HepG2 (cell line): ENCODE measurements at regions not wholly inside any gene's neighbourhood (a gene's known extent, or its start where the extent isn't known, plus 50 kb on each side); places are given as distances from the start of the nearest gene placed in this dataset.

Source experiments
- EP300 ChIP-seq, 3 experiments: sonication (generic) in 1 of 3; formaldehyde crosslinking in 1 of 3; IDR thresholded peaks; 2 replicates each; pipeline versions ENCODE4 v1.5.1 to v1.6.1; 2011 to 2020; ENCODE audit warnings: low read depth in 2 of 3, low read length in 2 of 3, borderline replicate concordance in 1 of 3, improper control_type of control experiment in 1 of 3, mild to moderate bottlenecking in 1 of 3, missing genetic modification reagents in 1 of 3, moderate library complexity in 1 of 3
- JUN ChIP-seq: sonication (generic); formaldehyde crosslinking; IDR thresholded peaks from 2 replicates; pipeline ENCODE4 v1.4.0; 2020; ENCODE audit warnings: mild to moderate bottlenecking, missing genetic modification reagents
- KDM5B ChIP-seq: sonication (generic); formaldehyde crosslinking; IDR thresholded peaks from 2 replicates; pipeline ENCODE4 v1.4.0; 2020; ENCODE audit warnings: missing genetic modification reagents, mild to moderate bottlenecking, borderline replicate concordance
- SP1 ChIP-seq, 2 experiments: fragments of 450-650 bp in 1 of 2; sonication (generic) in 1 of 2; formaldehyde crosslinking in 1 of 2; IDR thresholded peaks; 2 replicates each; pipeline versions ENCODE4 v1.4.0 to v1.6.1; 2016 to 2020; ENCODE audit warnings: missing genetic modification reagents in 1 of 2
- SP4 ChIP-seq: sonication (generic); formaldehyde crosslinking; IDR thresholded peaks from 2 replicates; pipeline ENCODE4 v1.8.1; 2023; ENCODE audit warnings: mild to moderate bottlenecking, missing genetic modification reagents
- SRY ChIP-seq: sonication (generic); formaldehyde crosslinking; IDR thresholded peaks from 2 replicates; pipeline ENCODE4 v1.8.0; 2022; ENCODE audit warnings: mild to moderate bottlenecking, missing genetic modification reagents
- ZNF251 ChIP-seq: sonication (generic); formaldehyde crosslinking; IDR thresholded peaks from 2 replicates; pipeline ENCODE4 v1.9.0; 2021; ENCODE audit warnings: mild to moderate bottlenecking, missing genetic modification reagents
- ZNF326 ChIP-seq: sonication (generic); formaldehyde crosslinking; IDR thresholded peaks from 2 replicates; pipeline ENCODE4 v1.4.0; 2020; ENCODE audit warnings: missing genetic modification reagents, borderline replicate concordance
- ZNF7 ChIP-seq: IDR thresholded peaks from 2 replicates; pipeline ENCODE4 v1.6.1; 2016; ENCODE audit warnings: missing biosample characterization, missing genetic modification reagents
- TF ChIP-seq, protein P1 (sequence below): sonication (generic); formaldehyde crosslinking; IDR thresholded peaks from 2 replicates; pipeline ENCODE4 v1.5.0; 2020; ENCODE audit warnings: mild to moderate bottlenecking, missing genetic modification reagents, moderate library complexity
- TF ChIP-seq, protein P2 (sequence below): sonication (generic); formaldehyde crosslinking; IDR thresholded peaks from 2 replicates; pipeline ENCODE4 v1.4.0; 2020; ENCODE audit warnings: missing genetic modification reagents
- TF ChIP-seq, protein P3 (sequence below): sonication (generic); formaldehyde crosslinking; conservative IDR thresholded peaks from 2 replicates; pipeline ENCODE4 v1.4.0; 2020; ENCODE audit warnings: missing genetic modification reagents
- TF ChIP-seq, protein P4 (sequence below): IDR thresholded peaks from 2 replicates; pipeline ENCODE4 v1.6.1; 2012; ENCODE audit warnings: inconsistent platforms
- TF ChIP-seq, protein P5 (sequence below): sonication (generic); formaldehyde crosslinking; conservative IDR thresholded peaks from 2 replicates; pipeline ENCODE4 v1.4.0; 2020; ENCODE audit warnings: mild to moderate bottlenecking, missing genetic modification reagents, moderate library complexity

DNA sequence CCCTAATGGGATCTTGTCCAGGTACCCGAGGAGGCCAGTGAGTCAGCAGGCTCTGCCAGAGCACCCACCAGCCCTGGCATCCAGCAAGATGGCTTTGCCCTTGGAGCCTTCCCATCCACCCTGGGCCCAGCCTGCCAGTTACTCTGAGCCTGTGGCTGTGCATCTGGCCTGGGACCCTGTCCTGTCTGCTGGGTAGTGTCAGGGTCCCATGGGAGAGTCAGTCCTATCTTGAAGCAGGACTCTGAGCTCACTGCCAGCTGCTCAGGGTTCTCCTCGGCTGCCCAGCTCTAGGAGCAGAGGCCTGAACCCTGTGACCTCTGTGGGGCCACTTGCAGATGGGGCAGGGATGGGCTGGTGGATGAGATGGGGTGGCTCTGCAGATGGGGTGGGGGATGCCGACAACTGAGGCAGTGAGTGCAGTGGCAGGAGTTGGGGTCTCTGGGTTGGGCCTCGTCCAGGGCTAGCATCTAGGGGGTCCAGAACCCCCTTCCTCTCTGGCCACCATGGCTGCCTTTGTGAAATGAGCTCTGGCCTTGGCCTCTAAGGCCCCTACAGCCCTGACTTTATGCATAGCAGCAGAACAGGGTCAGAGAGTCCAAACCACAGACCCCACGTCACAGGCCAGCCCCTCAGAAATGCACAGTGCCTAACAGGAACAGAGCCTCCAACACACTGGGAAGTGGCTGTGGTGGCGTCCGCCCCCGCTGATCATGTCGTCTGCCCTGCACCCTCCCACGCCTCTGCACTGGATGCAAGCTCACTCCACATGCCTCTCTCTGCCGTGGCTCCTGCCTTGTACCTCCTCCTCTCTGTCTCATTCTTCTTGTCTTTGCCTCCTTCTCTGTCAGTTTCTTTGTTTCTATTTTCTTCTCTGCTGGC lies 88.1 kb upstream of the RET start:
- TF ChIP-seq, protein P1, sequence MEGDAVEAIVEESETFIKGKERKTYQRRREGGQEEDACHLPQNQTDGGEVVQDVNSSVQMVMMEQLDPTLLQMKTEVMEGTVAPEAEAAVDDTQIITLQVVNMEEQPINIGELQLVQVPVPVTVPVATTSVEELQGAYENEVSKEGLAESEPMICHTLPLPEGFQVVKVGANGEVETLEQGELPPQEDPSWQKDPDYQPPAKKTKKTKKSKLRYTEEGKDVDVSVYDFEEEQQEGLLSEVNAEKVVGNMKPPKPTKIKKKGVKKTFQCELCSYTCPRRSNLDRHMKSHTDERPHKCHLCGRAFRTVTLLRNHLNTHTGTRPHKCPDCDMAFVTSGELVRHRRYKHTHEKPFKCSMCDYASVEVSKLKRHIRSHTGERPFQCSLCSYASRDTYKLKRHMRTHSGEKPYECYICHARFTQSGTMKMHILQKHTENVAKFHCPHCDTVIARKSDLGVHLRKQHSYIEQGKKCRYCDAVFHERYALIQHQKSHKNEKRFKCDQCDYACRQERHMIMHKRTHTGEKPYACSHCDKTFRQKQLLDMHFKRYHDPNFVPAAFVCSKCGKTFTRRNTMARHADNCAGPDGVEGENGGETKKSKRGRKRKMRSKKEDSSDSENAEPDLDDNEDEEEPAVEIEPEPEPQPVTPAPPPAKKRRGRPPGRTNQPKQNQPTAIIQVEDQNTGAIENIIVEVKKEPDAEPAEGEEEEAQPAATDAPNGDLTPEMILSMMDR, result no peak
- TF ChIP-seq, protein P2, sequence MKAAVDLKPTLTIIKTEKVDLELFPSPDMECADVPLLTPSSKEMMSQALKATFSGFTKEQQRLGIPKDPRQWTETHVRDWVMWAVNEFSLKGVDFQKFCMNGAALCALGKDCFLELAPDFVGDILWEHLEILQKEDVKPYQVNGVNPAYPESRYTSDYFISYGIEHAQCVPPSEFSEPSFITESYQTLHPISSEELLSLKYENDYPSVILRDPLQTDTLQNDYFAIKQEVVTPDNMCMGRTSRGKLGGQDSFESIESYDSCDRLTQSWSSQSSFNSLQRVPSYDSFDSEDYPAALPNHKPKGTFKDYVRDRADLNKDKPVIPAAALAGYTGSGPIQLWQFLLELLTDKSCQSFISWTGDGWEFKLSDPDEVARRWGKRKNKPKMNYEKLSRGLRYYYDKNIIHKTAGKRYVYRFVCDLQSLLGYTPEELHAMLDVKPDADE, result no peak
- TF ChIP-seq ZNF326 (CRISPR knock-in tag), result no peak
- no peak for TF ChIP-seq JUN (CRISPR knock-in tag)
- TF ChIP-seq, protein P3, sequence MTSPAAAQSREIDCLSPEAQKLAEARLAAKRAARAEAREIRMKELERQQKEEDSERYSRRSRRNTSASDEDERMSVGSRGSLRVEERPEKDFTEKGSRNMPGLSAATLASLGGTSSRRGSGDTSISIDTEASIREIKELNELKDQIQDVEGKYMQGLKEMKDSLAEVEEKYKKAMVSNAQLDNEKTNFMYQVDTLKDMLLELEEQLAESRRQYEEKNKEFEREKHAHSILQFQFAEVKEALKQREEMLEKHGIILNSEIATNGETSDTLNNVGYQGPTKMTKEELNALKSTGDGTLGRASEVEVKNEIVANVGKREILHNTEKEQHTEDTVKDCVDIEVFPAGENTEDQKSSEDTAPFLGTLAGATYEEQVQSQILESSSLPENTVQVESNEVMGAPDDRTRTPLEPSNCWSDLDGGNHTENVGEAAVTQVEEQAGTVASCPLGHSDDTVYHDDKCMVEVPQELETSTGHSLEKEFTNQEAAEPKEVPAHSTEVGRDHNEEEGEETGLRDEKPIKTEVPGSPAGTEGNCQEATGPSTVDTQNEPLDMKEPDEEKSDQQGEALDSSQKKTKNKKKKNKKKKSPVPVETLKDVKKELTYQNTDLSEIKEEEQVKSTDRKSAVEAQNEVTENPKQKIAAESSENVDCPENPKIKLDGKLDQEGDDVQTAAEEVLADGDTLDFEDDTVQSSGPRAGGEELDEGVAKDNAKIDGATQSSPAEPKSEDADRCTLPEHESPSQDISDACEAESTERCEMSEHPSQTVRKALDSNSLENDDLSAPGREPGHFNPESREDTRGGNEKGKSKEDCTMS (CRISPR knock-in tag), result no peak
- no peak for TF ChIP-seq SP1 (IDR thresholded peaks at IDR 0.05)
- TF ChIP-seq SP1 (CRISPR knock-in tag; IDR thresholded peaks at IDR 0.05), result no peak
- TF ChIP-seq SRY (CRISPR knock-in tag), result no peak
- TF ChIP-seq SP4 (CRISPR knock-in tag), result no peak
- TF ChIP-seq, protein P4, sequence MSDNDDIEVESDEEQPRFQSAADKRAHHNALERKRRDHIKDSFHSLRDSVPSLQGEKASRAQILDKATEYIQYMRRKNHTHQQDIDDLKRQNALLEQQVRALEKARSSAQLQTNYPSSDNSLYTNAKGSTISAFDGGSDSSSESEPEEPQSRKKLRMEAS, result no peak
- no peak for TF ChIP-seq ZNF251 (CRISPR knock-in tag)
- TF ChIP-seq ZNF7, result no peak
- TF ChIP-seq, protein P5, sequence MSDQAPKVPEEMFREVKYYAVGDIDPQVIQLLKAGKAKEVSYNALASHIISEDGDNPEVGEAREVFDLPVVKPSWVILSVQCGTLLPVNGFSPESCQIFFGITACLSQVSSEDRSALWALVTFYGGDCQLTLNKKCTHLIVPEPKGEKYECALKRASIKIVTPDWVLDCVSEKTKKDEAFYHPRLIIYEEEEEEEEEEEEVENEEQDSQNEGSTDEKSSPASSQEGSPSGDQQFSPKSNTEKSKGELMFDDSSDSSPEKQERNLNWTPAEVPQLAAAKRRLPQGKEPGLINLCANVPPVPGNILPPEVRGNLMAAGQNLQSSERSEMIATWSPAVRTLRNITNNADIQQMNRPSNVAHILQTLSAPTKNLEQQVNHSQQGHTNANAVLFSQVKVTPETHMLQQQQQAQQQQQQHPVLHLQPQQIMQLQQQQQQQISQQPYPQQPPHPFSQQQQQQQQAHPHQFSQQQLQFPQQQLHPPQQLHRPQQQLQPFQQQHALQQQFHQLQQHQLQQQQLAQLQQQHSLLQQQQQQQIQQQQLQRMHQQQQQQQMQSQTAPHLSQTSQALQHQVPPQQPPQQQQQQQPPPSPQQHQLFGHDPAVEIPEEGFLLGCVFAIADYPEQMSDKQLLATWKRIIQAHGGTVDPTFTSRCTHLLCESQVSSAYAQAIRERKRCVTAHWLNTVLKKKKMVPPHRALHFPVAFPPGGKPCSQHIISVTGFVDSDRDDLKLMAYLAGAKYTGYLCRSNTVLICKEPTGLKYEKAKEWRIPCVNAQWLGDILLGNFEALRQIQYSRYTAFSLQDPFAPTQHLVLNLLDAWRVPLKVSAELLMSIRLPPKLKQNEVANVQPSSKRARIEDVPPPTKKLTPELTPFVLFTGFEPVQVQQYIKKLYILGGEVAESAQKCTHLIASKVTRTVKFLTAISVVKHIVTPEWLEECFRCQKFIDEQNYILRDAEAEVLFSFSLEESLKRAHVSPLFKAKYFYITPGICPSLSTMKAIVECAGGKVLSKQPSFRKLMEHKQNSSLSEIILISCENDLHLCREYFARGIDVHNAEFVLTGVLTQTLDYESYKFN (CRISPR knock-in tag), result no peak
- TF ChIP-seq KDM5B (CRISPR knock-in tag), result no peak
- no peak for TF ChIP-seq EP300 (IDR thresholded peaks at IDR 0.05; ENCODE audit: low read depth in 2 of 2, low read length in 2 of 2)
- TF ChIP-seq EP300 (CRISPR knock-in tag; IDR thresholded peaks at IDR 0.05; ENCODE audit: borderline replicate concordance), result no peak
